ENCODE measurements at regions not wholly inside any gene's neighbourhood (a gene's known extent, or its start where the extent isn't known, plus 50 kb on each side); places are given as distances from the start of the nearest gene placed in this dataset.
A peak's percentile ranks its signal among the peaks of the same experiment; 100 is the strongest.
"Not testable (repeated sequence)": the region's sequence is repeated elsewhere in the genome, so short reads cannot be mapped to it uniquely, and the experiment has no call there.

DNA sequence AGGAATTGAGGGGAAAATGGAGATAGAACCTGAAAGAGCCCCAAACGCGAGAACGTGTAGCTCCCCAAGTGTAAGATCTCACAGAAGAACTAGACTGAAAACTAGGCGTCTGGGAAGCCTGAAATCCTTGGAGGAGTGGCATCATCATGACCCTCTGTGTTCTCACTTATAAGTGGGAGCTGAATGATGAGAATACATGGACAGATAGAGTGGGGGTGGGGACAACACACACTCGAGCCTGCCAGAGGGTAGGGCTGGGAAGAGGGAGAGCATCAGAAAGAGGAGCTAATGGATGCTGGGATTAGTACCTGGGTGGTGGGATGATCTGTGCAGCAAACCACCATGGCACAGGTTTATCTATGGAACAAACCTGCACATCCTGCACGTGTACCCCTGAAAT is 258.7 kb upstream of the NOTCH2NLA start:
- not testable (repeated sequence) for DNase-seq

- DNase-seq, result not testable (repeated sequence)
Observed at GRCh38 chr1:146487155-146487554, 258.3 kb upstream of the NOTCH2NLA start.

GRCh38 chr1:146486300-146487014 is 257.6 kb upstream of the NOTCH2NLA start:
- DNase-seq, result not testable (repeated sequence)

DNA sequence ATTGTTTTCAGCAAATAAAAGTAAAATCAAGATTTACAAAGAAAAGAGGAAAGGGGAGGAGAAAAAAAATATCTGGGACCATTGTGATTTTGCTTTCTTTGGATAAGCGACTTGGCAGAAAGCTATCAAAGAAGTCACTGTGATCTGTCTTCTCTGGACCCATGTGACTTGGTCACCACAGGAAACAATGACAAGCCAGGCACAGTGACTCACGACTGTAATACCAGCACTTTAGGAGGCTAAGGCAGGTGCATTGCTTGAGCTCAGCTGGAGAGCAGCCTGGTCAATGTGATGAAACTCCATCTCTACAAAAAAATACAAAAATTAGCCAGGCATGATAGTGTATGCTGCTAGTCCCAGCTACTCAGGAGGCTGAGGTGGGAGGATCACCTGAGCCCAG is 255.4 kb upstream of the NOTCH2NLA start:
- DNase-seq, result not testable (repeated sequence)

GRCh38 chr1:146479188-146479587 is 250.4 kb upstream of the NOTCH2NLA start:
- not testable (repeated sequence) for DNase-seq

- DNase-seq, result peak in 1 of 5 experiments; percentile 16
Observed at GRCh38 chr1:146478125-146478720, 249.4 kb upstream of the NOTCH2NLA start.

- peak in 1 of 5 experiments; percentile 32 for DNase-seq
Observed at GRCh38 chr1:146475086-146475485, 246.3 kb upstream of the NOTCH2NLA start.

DNA sequence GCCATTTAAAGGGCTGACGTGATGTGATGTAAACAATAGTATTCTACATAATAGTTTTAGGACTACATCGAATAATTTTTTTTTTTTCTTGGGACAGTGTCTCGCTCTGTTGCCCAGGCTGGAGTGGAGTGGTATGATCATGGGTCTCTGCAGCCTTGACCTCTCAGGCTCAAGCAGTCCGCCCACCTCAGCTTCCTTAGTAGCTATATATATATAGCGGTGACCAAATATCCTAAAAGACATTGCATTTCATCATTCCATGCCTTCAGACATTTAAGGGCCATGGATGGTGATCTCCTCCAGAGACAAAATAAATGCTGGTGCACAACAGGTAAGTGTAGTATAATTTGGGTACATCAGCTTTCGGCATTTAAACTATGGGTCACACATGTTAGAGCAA is 245.4 kb upstream of the NOTCH2NLA start:
- not testable (repeated sequence) for DNase-seq

DNA sequence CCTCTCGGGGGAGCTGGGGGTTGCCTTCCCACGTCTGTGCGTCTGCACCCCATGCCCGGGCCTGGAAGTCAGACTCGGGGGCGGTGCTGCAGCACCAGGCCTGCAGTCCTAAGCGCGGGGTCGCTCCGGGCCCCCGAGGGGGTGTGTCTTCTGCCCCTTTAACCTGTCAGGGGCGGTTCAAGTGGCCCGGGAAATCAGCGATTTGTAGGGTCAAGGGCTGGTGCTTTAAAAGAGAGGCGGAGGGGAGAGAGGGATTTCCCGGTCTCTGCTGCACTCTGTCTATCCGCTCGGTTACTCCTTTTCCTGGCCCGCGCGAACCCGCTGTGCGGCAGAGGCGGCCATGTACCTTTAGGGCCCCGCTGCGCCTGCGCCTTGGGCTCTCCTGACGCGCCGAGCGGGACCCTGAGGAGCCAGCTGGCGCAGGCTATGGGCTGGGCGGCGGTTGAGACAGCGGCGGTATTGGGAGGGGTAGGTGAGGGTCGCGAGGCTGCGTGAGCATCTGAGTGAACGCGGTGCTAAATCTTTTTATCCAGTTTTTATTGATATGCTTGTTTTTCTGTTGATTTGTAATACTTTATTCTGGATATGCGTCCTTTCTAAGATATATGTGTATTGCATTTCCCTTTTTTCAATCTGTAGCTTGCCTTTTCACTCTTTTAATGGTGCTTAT is 243.5 kb upstream of the NOTCH2NLA start:
- peak; percentile 43 to 78 (median 61) for DNase-seq

GRCh38 chr1:146459939-146460338 is 231.1 kb upstream of the NOTCH2NLA start:
- DNase-seq, result not testable (repeated sequence)

- not testable (repeated sequence) for DNase-seq
Observed at GRCh38 chr1:146459308-146459707, 230.5 kb upstream of the NOTCH2NLA start.

- DNase-seq, result not testable (repeated sequence)
Observed at GRCh38 chr1:146448877-146449246, 220.0 kb upstream of the NOTCH2NLA start.

DNA sequence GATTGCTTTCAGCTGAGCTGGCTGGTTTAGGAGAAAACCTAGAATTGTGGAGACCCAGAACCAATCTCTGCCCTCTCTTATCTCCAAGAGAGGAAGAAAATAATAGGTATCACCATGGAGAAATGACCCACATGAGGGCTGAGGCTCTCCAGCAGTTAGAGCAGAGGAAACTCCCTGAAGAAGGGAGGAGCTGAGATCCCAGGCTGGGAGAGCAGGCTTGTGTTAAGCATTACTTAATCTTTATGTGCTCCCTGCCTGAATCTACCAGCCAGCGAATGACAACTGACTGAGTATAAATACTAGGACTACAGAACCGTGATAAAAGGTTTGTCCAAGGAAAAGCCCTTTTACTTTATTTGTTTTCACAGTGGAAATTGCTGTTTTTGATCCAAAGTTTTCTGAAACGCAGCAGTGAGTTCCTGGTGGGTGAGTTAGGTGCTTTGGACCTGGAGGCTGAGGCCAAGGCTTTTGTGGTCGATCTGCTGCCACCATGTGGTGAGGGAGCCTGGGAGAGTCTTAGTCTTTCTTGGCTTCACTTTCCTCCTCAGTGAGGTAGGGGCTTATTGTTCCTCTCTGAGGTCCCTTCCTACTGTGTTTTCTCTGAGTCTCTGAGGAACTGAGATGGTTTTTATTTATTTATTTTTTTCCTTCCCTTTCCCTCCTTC is 219.5 kb upstream of the NOTCH2NLA start:
- peak in 3 of 5 experiments; percentile 32 to 51 (median 33) for DNase-seq

DNA sequence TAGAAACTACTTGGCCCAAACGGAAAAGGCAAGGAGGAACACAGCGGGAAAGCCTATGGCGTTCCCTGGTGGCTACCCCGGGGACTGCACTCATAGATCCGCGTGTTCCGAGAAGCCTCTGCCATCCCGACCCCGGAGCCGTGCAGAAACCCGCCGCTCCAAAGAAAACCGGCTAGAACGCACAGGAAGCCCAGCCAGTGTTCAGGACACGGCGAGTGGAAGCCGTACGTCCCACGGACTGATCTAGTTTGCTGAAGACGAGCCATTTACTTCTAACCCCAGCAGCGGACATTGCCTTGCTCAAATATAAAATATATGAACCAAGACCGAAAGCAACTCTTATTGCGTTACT is 215.0 kb upstream of the NOTCH2NLA start:
- peak in 2 of 5 experiments; percentile 10 to 25 for DNase-seq

DNA sequence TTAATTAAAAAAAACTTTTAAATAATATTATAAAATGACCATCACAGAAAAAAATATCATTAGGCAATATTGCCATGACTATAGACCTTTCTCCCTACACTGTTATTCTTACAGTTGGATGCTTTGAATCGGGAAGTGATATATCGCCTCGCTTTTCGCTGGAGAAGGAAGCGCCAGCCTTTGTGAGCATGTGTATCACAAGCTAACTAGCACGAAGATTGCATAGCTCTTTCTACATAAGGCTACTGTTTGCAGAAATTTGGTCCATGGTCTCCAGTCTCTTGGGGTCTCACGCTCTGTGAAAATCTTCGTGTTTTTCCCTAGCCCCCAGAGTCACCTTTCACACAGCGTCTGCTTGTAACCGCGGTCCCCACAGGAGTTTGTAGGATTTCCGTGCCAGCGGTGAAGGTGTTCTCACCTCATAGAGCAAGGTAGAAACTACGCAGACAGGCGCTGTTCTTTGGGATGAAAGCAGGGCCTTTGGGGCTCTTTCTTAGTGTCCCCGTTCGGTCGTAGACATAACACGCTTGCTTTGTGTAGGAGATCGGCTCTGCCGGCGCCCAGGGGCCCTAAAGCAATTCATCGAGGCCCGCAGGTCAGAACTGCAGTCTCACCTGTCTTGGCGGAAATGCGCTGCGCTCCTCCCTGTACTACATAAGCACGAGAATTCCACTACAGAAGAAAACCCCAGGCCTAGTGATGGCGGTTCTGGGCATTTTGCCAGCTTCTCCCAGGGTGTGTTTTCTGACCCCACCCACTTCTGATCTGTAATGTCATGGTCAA is 214.5 kb upstream of the NOTCH2NLA start:
- peak in 2 of 5 experiments; percentile 0 to 39 for DNase-seq

DNA sequence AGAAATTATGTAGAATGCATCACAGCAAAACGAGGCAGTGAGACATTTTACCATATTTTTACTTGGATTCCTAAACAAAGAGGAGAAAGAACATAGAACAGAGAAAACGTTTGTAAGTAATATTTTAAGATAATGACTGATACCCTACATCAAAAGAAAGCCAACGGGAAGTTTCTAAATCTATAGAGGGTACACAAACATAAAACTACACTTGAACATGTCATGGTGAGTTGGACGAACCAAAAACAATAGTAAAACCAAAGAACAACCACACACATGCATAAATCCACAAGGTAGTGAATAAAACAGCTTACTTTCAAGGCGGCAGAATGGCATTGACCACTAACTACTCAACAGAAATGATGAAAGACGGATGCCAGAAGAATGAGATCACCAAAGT is 209.7 kb upstream of the NOTCH2NLA start:
- DNase-seq, result not testable (repeated sequence)

DNA sequence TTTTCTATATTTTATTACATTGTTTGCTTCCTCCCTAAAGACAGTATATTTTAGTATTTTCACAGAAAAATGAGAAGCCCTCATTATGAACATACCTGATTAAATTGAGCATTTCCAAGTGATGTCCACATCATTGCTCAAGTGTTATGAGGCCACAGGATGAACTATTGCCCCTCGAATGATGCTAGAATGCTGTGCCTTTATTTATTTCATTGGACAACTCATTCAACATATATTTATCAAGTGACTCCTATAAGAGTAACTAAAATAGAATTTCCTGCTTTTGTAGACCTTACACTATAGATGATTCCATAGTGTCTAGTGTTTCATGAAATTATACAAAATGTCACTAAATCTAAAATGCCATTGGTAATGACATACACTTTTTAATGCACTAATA is 187.8 kb upstream of the NOTCH2NLA start:
- not testable (repeated sequence) for DNase-seq

- DNase-seq, result not testable (repeated sequence)
Observed at GRCh38 chr1:146415017-146415416, 186.2 kb upstream of the NOTCH2NLA start.

- not testable (repeated sequence) for DNase-seq
Observed at GRCh38 chr1:146413911-146414310, 185.1 kb upstream of the NOTCH2NLA start.

- DNase-seq, result peak in 1 of 5 experiments; percentile 67
Observed at GRCh38 chr1:146411923-146412322, 183.1 kb upstream of the NOTCH2NLA start.

GRCh38 chr1:146409817-146410441 is 181.1 kb upstream of the NOTCH2NLA start:
- peak in 2 of 5 experiments; percentile 44 to 81 for DNase-seq
